ENCODE measurements at regions not wholly inside any gene's neighbourhood (a gene's known extent, or its start where the extent isn't known, plus 50 kb on each side); places are given as distances from the start of the nearest gene placed in this dataset.

GRCh38 chr1:88062650-88063153 is 621.4 kb upstream of the PKN2 start:
- H3K27ac ChIP-seq = no peak overlapping the region
- no peak for DNase-seq (ENCODE audit: low read depth, low spot score)

DNA sequence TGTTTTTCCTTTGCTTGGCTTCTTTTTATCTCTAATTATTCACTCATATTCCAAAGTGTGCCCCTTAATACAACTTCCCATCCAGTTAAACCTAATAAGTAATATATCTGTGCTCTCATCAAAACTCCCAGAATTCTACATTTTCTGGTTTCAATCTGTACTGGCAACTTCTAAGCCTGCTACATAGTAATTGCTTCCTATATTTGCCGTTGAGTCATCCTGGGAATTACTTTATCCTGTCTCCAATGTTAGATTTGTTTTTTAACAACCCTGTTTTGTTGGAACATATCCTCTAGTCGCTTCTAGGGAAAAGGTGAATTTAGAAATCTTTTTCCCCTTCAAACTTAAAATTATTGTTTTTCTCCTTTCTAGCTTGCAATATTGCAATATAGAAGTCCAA is 620.5 kb upstream of the PKN2 start:
- no peak for DNase-seq (ENCODE audit: low read depth, low spot score)
- H3K27ac ChIP-seq = no peak overlapping the region

- DNase-seq (ENCODE audit: low read depth, low spot score) = no peak
Measured at GRCh38 chr1:88068407-88068960, 615.6 kb upstream of the PKN2 start.

GRCh38 chr1:88070956-88071355 is 613.1 kb upstream of the PKN2 start:
- no peak for DNase-seq (ENCODE audit: low read depth, low spot score)
- no peak overlapping the region for H3K27ac ChIP-seq

More at GRCh38 chr1:88068407-88068960, 615.6 kb upstream of the PKN2 start:
- H3K27ac ChIP-seq = no peak overlapping the region

DNA sequence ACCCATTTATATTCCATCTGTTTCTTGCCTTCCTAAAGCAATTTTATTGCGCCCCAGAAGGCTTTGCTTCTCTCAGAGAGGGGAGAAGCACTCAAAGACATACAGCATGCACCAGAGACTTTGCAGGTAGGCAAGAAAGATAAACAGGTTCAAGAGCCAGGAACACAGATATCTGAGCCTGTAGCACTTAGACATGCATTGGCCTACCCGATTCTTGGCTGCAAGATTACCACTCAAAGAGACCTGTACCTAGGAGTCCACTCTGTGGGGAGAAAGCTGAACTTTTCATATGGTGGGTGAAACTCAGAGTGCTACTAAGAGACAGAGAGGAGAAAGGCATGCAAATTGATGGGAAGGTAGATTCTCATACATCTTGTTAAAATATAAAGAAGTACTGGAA is 609.4 kb upstream of the PKN2 start:
- DNase-seq (ENCODE audit: low read depth, low spot score) = no peak
- H3K27ac ChIP-seq = no peak overlapping the region

GRCh38 chr1:88075813-88076212 is 608.3 kb upstream of the PKN2 start:
- DNase-seq (ENCODE audit: low read depth, low spot score) = no peak
- no peak overlapping the region for H3K27ac ChIP-seq

DNA sequence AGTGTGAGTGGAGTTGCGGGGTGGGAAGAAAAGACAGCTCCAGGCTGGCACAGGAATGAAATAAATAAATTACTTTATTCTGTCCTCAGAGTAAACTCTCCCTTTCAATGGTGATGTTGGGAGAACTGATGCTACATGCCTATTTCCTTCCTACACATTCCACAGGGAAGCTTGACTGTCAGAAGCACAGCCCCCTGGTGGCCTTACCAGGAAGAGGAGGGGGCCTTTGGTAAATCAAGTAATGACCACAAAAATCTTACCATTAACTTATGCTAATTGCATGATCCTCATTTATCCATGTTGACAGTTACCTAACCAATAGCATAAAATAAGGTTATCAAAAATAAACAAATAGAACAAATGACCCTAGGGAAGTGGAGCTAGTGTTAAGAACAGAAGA is 605.0 kb upstream of the PKN2 start:
- no peak overlapping the region for H3K27ac ChIP-seq
- DNase-seq (ENCODE audit: low read depth, low spot score) = no peak

DNA sequence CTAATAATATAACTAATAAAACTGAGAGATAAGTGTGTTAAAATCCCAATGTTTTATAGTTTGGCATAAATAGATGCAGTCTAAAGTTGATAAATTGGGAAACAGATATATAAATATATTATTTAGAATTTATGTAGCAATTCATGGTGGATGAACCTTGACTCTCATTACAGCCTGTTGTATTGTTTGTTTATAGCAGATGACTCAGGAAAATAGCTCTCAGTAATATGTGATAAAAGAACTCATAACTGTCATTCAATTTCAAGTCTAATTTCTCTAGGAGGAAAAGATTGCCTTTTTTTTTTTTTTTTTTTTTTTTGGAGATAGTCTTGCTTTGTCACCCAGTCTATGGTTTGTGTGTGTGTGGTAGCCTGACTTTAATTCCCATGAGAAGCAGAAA is 603.2 kb upstream of the PKN2 start:
- H3K27ac ChIP-seq = no peak overlapping the region
- DNase-seq (ENCODE audit: low read depth, low spot score) = no peak

GRCh38 chr1:88088481-88088880 is 595.6 kb upstream of the PKN2 start:
- no peak overlapping the region for H3K27ac ChIP-seq

GRCh38 chr1:88089961-88090360 is 594.1 kb upstream of the PKN2 start:
- DNase-seq (ENCODE audit: low read depth, low spot score) = no peak
- H3K27ac ChIP-seq = no peak overlapping the region

More at GRCh38 chr1:88088481-88088880, 595.6 kb upstream of the PKN2 start:
- DNase-seq (ENCODE audit: low read depth, low spot score) = no peak

GRCh38 chr1:88098881-88099280 is 585.2 kb upstream of the PKN2 start:
- no peak overlapping the region for H3K27ac ChIP-seq
- no peak for DNase-seq (ENCODE audit: low read depth, low spot score)

DNA sequence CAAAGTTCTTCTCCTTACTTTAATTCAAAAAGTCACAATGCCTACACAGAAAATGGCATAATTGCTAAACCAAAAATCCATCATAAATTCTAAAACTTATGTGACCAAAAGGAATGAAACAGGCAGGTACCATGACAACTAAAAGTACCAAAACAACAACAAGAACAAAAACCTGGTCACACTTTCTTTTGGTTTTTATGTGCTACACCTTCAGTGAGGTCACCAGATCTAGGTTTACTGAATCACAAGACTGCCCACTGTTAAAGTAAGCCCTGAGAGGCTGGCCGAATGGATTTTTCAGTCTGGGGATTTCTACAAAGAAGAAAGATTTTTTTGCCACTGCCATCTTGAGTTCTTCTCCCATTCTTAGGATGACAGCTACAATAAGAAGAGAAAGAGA is 583.0 kb upstream of the PKN2 start:
- H3K27ac ChIP-seq = no peak overlapping the region
- DNase-seq (ENCODE audit: low read depth, low spot score) = no peak

DNA sequence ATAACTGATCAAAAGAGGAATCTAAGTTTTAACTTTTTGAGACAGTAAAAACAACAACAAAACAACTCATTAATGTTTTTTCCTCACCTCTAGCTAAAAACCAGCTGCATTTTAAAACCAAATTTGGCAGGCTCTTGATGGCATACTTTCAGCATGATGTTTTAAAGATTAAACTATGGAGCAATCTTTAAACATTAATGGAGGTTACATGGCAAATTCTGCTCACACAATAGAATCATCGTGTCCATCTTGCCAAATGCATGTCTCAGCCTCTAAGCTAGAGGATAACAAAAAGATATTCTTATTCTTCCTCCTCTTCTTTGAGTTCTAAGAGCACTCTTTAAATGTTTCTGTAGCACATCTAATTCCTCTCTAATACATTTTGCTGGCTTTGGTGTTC is 579.8 kb upstream of the PKN2 start:
- DNase-seq (ENCODE audit: low read depth, low spot score) = no peak
- no peak overlapping the region for H3K27ac ChIP-seq

GRCh38 chr1:88104886-88105285 is 579.2 kb upstream of the PKN2 start:
- H3K27ac ChIP-seq = no peak overlapping the region

DNA sequence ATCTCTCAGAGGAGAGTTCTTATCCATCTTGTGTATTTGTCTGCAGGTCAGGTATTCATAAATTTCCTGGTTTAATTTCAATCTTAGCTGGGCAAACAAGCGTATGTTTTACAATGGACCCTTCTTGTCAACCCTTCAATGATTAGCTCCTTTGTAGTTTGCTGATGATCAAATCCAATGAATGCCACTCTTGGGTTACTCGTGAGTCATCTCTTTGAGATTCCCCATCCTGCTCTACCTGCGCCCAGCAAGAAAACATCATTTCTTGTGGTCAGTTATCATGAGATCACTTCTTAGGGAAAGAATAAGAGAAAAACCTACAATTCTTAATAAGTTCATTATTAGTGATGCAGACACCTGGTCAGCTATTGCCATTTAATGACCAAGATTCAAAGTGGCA is 572.3 kb upstream of the PKN2 start:
- no peak overlapping the region for H3K27ac ChIP-seq
- DNase-seq (ENCODE audit: low read depth, low spot score) = no peak

More at GRCh38 chr1:88104886-88105285, 579.2 kb upstream of the PKN2 start:
- no peak for DNase-seq (ENCODE audit: low read depth, low spot score)

- H3K27ac ChIP-seq = no peak overlapping the region
- DNase-seq (ENCODE audit: low read depth, low spot score) = no peak
Measured at GRCh38 chr1:88117597-88117996, 566.5 kb upstream of the PKN2 start.

DNA sequence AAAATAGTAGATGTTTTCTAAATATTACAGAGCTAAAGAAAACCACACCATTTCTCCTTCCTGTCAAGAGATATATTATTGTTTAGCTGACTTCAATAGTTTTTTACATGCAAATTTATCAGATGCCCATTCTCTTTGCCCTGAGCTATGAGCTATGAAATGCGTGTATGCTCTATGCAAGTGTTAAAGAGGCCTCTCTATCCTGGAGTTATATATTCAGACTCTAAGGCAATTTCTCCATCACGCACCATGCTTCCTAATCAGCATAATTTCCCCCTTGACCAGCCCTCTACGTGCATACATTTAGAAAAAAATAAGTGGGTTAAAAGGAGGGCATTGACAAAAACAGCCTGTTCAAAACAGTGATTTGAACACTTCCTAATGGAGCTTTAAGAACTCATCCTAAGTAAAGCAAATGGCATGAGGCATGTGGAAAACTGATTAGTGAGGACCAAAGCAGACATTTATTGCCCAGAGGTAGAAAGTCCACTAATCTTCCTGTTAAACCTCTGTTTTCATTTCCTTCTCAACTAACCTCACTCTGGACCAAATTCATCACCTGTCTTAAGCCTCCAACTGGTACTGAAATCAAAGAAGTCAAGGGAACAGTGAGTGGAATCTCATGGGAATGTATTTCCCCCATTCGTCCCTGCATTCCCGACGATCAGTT is 565.8 kb upstream of the PKN2 start:
- H3K27ac ChIP-seq = no peak overlapping the region
- DNase-seq (ENCODE audit: low read depth, low spot score) = no peak

DNA sequence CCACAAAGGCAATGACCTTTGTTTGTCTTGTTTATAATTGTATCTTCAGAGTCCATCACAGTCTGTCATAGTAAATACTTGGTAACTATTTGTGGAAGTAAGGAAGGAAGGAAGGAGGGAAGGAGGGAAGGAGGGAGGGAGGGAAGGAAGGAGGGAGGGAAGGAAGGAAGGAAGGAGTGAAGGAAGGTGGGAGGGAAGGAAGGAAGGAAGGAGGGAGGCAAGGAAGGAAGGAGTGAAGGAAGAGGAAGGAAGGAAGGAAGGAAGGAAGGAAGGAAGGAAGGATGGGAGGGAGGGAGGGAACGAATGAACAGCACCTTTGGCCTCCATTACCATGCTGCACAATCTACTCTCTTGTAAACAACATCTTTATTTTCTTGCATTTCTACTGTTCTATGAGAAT is 559.5 kb upstream of the PKN2 start:
- DNase-seq (ENCODE audit: low read depth, low spot score) = no peak
- no peak overlapping the region for H3K27ac ChIP-seq

- DNase-seq (ENCODE audit: low read depth, low spot score) = no peak
- no peak overlapping the region for H3K27ac ChIP-seq
Measured at GRCh38 chr1:88126467-88126866, 557.6 kb upstream of the PKN2 start.

- no peak overlapping the region for H3K27ac ChIP-seq
- no peak for DNase-seq (ENCODE audit: low read depth, low spot score)
Measured at GRCh38 chr1:88133991-88134390, 550.1 kb upstream of the PKN2 start.

DNA sequence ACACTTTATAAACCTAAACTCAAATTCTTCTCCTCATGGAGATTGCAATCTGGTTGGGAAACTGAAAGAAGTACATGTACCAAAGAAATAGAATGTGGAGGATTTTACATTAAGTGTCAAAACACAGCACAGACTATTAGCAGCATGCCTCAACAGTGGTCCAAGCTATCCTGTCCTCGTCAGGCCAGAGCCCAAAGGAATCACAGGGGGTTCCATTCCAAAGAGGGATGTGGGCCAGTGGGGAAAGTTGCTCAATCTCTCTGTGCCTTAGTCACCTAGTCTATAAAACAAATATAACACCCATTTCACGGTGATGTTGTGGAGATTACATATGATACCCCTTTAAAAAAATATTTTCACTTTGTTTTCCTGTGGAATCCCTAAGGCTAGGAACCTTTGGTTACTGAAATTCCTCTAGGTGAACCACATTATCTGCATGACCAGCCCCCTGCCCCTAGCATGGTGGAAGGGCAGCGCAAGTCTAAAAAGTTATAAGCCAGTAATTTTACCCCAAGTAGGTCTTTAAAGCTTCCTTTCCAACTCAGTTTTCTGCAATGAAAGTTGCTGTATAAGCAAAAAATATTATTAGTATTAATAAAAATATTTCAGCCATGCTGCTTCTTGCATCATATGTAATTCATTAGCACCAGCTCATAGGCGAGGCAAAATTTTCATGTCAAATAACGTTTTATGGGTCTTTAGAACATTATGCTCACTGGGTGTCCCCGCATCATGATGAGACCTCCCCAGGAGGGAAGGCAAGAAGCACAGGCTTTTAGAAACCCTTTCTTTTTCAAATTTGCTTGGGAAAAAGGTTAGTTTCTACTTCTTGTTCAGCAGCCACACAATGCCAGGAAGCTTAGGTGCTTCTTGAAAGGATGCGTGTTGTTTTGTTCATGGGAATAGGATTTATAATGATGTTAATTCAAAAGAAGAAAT is 548.8 kb upstream of the PKN2 start:
- H3K27ac ChIP-seq = no peak overlapping the region
- no peak for DNase-seq (ENCODE audit: low read depth, low spot score)
